ENCODE measurements at regions not wholly inside any gene's neighbourhood (a gene's known extent, or its start where the extent isn't known, plus 50 kb on each side); places are given as distances from the start of the nearest gene placed in this dataset.

DNA sequence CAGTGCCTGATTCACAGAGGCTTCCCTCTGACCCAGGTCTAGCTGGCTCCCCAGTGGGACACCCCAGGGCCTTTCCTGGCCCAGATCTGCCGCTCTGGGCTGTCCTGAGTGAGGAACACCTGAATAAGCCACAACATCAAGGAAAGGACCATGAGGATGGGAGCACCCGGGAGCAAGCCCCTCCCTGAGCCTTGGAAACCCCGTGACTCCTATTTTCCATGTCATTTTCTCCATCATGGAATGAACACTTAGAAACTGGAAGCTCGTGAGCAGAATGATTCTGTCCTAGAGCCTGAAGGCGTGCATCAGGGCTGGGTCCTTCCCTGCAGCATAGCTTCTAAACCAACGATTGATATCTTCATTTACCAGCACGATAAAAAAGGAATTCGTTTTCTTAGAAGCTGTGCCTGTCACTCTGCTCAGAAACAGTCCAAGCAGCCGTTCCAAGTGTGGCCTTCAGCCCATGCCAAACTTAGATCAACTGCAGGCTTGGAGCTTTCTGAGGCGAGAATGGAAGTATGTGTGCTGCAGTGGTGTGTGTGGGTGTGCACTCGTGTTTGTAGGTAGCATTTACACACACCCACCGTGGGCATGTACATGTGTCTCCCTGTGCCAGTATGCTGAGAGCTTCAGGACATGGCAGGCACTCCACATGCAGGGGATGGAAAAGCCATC is 83.2 kb upstream of the FOXC1 start:
- peak overlapping the region; percentile 16 for H3K4me3 Mint-ChIP-seq
- DNase-seq (ENCODE audit: low spot score in 2 of 2) (no peak), ATAC-seq (replicated peaks; ENCODE audit: extremely low read depth, poor library complexity, severe bottlenecking) (no peak)
- H3K36me3 Mint-ChIP-seq (ENCODE audit: insufficient read depth), result no peaks in the 10 kb centered on the region
- H3K9me3 Mint-ChIP-seq, result no peaks in the 10 kb centered on the region
- peaks cover 19% of the 10 kb centered on the region for H3K27me3 Mint-ChIP-seq
- peak overlapping the region; percentile 76 for H3K27ac Mint-ChIP-seq (ENCODE audit: low read depth)
- peaks cover 40% of the 10 kb centered on the region for H3K4me1 Mint-ChIP-seq

DNA sequence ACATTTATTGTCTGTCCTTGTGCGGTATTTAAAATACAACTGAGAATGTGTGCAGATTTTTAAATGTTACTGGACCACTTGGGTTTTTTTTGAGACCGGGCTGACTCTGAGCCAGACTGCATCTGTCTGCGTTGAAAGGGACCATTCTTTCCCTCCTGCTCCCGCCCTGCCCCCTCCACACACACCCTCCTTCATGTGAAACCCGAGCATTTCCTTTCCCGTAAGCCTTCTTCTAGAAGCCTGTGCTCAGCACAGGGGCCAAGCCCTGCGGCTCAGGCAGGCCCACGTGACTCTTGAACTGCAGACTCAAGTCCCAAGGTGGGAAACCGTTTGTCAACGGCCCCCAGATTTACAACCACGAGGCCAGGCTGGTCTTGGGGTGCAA is 82.7 kb upstream of the FOXC1 start:
- Mint-ChIP-seq H3K27me3 (peaks cover 13% of the 10 kb centered on the region), H3K4me3 (no peak overlapping the region), H3K4me1 (peaks cover 40% of the 10 kb centered on the region), H3K9me3 (no peaks in the 10 kb centered on the region), H3K27ac (ENCODE audit: low read depth) (peak overlapping the region; percentile 76), H3K36me3 (ENCODE audit: insufficient read depth) (no peaks in the 10 kb centered on the region)
- DNase-seq (ENCODE audit: low spot score in 2 of 2), result no peak
- ATAC-seq (replicated peaks; ENCODE audit: extremely low read depth, poor library complexity, severe bottlenecking), result peak; percentile 53

DNA sequence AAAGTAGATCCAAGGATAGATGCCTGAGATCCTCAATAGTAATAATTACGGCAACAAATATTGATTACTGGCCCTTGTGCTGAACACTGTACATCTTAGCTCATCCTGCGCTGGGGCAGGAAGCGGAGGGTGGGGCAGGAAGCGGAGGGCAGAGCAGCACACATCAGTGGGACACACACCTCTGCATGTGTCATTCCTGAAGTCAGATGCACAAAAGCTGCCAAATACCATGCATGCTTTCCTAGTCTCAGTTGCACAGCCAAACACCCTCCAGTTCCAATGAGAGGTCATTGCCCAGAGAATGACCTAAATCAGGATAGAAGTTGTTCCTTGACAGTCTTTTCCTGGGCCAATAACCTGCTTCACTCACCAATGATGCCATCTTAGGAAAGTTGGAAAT is 74.4 kb upstream of the FOXC1 start:
- Mint-ChIP-seq H3K36me3 (ENCODE audit: insufficient read depth) (no peaks in the 10 kb centered on the region), H3K9me3 (no peaks in the 10 kb centered on the region), H3K4me1 (peaks cover 16% of the 10 kb centered on the region), H3K27ac (ENCODE audit: low read depth) (no peak overlapping the region), H3K4me3 (peak overlapping the region; percentile 59), H3K27me3 (no peaks in the 10 kb centered on the region)
- ATAC-seq (replicated peaks; ENCODE audit: extremely low read depth, poor library complexity, severe bottlenecking) (peak; percentile 72), DNase-seq (ENCODE audit: low spot score in 2 of 2) (no peak)

DNA sequence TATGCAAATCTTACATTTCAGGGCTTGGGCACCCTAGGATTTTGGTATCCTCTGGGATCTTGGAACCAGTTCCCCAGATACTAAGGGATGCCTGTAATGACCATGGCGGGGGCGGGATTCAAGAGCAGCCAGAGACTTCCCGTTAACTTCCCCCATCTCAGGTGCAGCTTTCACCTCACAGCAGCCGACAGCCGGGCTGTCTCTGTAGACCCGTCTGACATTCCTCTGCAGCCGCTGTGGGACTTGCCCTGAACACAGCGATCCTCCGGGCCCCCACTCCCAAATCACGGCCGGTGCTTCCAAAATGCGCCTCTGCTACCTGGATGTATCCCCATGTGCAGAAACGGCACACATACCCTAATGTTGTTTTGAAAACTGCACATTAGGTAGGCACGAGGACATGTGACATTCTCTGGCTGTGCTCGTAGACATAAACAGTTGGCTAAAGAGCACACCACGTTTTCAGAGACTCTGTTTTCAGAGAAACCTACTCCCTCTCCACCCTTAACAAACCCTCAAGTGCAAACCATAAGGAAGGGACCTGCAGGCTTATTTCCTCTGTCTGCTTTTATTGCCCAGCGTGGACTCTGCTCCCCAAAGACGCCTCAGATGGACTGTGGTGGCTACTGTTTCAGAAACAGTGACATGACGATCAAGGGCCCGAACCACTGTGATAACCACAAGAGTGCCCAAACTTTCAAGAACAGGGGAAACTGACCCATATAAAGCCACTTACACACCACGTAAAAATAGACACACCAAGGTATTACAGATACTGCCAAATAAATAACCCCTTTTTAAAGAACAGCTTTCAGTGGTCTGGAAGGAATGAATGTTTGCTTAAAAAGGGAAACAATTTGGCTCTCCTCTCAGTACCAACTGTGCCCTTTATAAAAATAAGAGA is 72.9 kb upstream of the FOXC1 start:
- peak overlapping the region; percentile 41 for H3K4me3 Mint-ChIP-seq
- H3K27me3 Mint-ChIP-seq, result no peaks in the 10 kb centered on the region
- DNase-seq (ENCODE audit: low spot score in 2 of 2) (no peak), ATAC-seq (replicated peaks; ENCODE audit: extremely low read depth, poor library complexity, severe bottlenecking) (peak; percentile 36)
- peaks cover 3% of the 10 kb centered on the region for H3K36me3 Mint-ChIP-seq (ENCODE audit: insufficient read depth)
- H3K9me3 Mint-ChIP-seq, result no peaks in the 10 kb centered on the region
- peak overlapping the region; percentile 76 for H3K27ac Mint-ChIP-seq (ENCODE audit: low read depth)
- H3K4me1 Mint-ChIP-seq, result peaks cover 13% of the 10 kb centered on the region

DNA sequence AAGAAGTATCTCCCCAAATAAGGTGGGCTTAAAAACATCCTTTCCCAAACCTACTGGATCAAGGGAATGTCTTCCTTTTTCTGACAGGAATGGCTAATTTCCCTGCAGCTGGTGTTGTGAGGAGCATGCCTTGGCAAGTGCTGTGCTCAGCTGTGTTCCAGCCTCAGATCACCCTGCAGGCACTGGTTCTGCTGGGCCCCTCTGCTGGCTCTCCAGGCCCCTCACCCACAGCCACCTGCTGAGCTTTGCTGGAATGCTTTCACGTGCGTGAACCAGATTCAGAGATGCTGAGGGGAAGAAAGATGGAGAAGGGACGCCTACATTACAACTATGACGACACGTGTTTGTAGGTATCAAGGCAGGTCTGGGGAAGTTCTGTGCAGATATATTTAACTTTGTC is 71.3 kb upstream of the FOXC1 start:
- Mint-ChIP-seq H3K4me3 (no peak overlapping the region), H3K36me3 (ENCODE audit: insufficient read depth) (peaks cover 3% of the 10 kb centered on the region), H3K27me3 (no peaks in the 10 kb centered on the region), H3K4me1 (peaks cover 13% of the 10 kb centered on the region), H3K9me3 (no peaks in the 10 kb centered on the region), H3K27ac (ENCODE audit: low read depth) (no peak overlapping the region)
- DNase-seq (ENCODE audit: low spot score in 2 of 2) (no peak), ATAC-seq (replicated peaks; ENCODE audit: extremely low read depth, poor library complexity, severe bottlenecking) (no peak)

DNA sequence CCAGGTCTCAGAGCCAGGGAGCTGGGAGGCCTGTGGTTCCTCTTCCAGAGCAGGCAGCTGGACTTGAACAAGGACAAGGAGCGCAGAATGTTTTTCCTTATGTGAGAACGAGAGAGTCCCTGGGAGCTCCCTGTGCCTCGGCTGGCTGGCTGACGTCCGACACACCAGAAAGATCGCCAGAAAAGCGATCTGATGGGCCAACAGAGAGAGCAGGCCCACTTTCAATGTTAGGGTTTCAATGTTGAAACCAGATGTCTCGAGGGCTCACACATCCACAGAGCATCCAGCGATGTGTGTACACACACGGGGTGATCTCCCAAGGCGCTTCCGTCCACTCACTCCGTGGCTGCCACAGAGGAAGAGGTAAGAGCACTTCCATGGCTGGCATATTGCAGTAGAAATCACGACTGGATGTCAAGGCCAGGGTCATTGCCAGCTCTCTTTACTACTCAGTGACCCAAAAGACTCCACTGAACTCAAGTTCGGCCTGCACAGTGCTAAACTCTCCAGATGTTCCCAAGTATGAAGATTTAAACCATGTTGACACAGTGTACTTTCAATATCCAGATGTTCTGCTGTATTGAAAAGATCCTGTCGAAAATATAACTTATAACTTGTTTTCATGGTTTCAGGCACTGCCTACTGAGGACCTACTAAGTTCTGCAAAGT is 70.8 kb upstream of the FOXC1 start:
- Mint-ChIP-seq H3K9me3 (no peaks in the 10 kb centered on the region), H3K27ac (ENCODE audit: low read depth) (no peak overlapping the region), H3K36me3 (ENCODE audit: insufficient read depth) (peaks cover 3% of the 10 kb centered on the region), H3K27me3 (no peaks in the 10 kb centered on the region), H3K4me3 (no peak overlapping the region), H3K4me1 (peaks cover 13% of the 10 kb centered on the region)
- no peak for DNase-seq (ENCODE audit: low spot score in 2 of 2)
- ATAC-seq (replicated peaks; ENCODE audit: extremely low read depth, poor library complexity, severe bottlenecking), result no peak

DNA sequence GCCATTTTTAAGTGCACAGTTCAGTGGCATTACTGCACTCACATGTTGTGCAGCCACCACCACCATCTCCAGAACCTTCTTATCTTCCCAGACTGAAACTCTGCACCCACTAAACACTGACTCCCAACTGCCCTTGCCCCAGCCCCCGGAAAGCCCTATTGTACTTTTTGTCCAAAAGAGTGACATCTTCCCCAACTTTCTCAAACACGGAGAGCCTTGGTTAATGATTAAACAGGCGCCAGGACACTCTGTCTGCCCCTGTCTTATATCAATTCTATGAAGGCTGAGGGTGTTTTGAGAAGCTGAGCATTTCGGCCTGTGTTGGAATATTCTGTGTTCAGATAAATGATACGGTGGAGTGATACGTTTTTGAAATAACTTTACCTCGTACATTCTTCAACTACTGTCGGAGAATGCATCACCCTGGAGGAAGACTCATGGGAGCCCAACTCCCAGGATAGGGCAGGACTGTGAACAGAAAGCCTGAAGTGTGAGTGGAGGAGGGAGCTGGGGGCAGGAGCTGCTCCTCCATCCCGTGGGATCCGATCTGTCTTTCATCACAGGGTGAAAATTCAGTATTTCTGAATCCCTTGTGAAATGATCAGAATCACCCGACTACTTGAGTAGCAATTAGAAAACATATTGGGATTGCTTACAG is 68.7 kb upstream of the FOXC1 start:
- Mint-ChIP-seq H3K4me3 (no peak overlapping the region), H3K36me3 (ENCODE audit: insufficient read depth) (peaks cover 3% of the 10 kb centered on the region), H3K27me3 (no peaks in the 10 kb centered on the region), H3K4me1 (peaks cover 13% of the 10 kb centered on the region), H3K9me3 (no peaks in the 10 kb centered on the region), H3K27ac (ENCODE audit: low read depth) (peak overlapping the region; percentile 54)
- ATAC-seq (replicated peaks; ENCODE audit: extremely low read depth, poor library complexity, severe bottlenecking), result no peak
- DNase-seq (ENCODE audit: low spot score in 2 of 2), result no peak

DNA sequence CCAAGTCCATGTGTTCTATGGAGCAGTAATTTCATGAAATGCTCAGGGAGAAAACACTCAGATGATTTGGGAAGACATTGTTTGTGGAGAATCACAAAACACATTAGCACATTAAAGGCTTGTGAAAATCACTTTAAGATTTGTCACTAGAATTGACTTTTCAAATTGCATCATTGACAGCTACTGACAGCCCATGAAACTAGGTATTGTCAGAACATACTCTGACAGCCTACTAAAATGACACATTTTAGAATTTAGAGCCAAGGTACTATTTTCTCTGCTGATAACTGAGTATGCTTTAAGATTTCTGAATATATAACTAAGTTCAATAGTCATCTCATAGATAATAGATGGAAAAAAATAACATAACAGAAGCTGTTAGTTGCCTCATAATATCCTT is 67.4 kb upstream of the FOXC1 start:
- DNase-seq (ENCODE audit: low spot score in 2 of 2), result no peak
- no peak for ATAC-seq (replicated peaks; ENCODE audit: extremely low read depth, poor library complexity, severe bottlenecking)
- H3K4me1 Mint-ChIP-seq, result peaks cover 2% of the 10 kb centered on the region
- no peak overlapping the region for H3K27ac Mint-ChIP-seq (ENCODE audit: low read depth)
- no peaks in the 10 kb centered on the region for H3K27me3 Mint-ChIP-seq
- no peaks in the 10 kb centered on the region for H3K9me3 Mint-ChIP-seq
- peaks cover 3% of the 10 kb centered on the region for H3K36me3 Mint-ChIP-seq (ENCODE audit: insufficient read depth)
- no peak overlapping the region for H3K4me3 Mint-ChIP-seq

DNA sequence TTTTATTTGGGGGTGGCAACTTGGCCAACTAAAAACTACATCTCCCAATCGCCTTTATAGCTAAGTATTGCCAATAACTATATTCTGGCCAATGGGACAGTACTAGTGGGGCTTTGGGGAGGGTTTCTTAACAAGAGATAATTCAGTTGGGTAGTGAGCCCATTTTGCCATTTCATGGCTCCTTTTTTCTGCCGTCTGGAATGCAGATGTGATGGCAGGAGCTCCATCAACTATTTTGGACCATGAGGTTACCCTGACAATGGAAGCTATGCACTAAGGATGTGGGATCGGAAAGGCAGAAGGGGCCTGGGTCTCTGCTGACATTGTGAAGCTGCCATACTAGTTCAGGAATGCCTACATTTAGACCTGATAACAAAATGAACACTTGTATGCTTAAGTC is 67.0 kb upstream of the FOXC1 start:
- ATAC-seq (replicated peaks; ENCODE audit: extremely low read depth, poor library complexity, severe bottlenecking), result no peak
- Mint-ChIP-seq H3K27me3 (no peaks in the 10 kb centered on the region), H3K9me3 (no peaks in the 10 kb centered on the region), H3K27ac (ENCODE audit: low read depth) (no peak overlapping the region), H3K4me1 (no peaks in the 10 kb centered on the region), H3K4me3 (no peak overlapping the region), H3K36me3 (ENCODE audit: insufficient read depth) (peaks cover 3% of the 10 kb centered on the region)
- DNase-seq (ENCODE audit: low spot score in 2 of 2), result no peak

DNA sequence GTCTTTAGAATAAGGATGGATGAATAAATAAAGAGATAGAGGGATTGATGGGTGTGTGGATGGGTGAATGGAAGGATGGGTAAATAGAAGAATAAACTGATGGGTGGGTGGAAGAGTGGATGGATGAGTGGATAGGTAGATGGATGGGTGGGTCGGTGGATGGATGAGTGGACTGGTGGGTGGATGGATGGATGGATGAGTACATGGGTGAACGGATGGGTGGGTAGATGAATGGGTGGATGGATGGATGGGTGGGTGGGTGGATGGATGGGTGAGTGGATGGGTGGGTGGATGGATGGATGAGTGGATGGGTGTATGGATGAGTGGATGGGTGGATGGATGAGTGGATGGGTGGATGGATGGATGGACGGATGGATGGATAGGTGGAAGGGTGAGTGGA is 65.7 kb upstream of the FOXC1 start:
- Mint-ChIP-seq H3K4me3 (no peak overlapping the region), H3K9me3 (no peaks in the 10 kb centered on the region), H3K27ac (ENCODE audit: low read depth) (no peak overlapping the region), H3K36me3 (ENCODE audit: insufficient read depth) (peaks cover 4% of the 10 kb centered on the region), H3K27me3 (no peaks in the 10 kb centered on the region), H3K4me1 (no peaks in the 10 kb centered on the region)
- ATAC-seq (replicated peaks; ENCODE audit: extremely low read depth, poor library complexity, severe bottlenecking), result no peak
- no peak for DNase-seq (ENCODE audit: low spot score in 2 of 2)

DNA sequence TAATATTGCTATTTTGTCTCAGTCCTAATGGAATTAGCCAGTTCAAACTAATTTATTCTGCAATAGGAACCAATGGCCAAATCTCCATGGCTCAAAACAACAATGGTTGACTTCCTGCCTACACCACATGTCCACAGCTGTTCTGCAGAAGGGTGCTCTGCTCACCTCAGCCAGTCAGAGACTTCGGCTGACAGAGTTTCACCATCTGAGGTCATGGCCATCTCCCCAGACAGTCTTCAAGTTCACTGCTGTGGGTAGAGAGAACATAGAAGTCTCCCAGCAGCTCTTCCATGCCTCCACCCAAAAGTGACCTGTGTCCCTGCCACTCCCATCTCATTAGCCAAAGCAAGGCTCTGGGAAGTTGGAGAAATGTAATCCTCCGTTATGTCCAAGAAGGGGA is 65.1 kb upstream of the FOXC1 start:
- ATAC-seq (replicated peaks; ENCODE audit: extremely low read depth, poor library complexity, severe bottlenecking) (no peak), DNase-seq (ENCODE audit: low spot score in 2 of 2) (no peak)
- H3K27ac Mint-ChIP-seq (ENCODE audit: low read depth), result no peak overlapping the region
- no peaks in the 10 kb centered on the region for H3K9me3 Mint-ChIP-seq
- peaks cover 4% of the 10 kb centered on the region for H3K36me3 Mint-ChIP-seq (ENCODE audit: insufficient read depth)
- H3K4me3 Mint-ChIP-seq, result no peak overlapping the region
- H3K4me1 Mint-ChIP-seq, result no peaks in the 10 kb centered on the region
- H3K27me3 Mint-ChIP-seq, result no peaks in the 10 kb centered on the region

DNA sequence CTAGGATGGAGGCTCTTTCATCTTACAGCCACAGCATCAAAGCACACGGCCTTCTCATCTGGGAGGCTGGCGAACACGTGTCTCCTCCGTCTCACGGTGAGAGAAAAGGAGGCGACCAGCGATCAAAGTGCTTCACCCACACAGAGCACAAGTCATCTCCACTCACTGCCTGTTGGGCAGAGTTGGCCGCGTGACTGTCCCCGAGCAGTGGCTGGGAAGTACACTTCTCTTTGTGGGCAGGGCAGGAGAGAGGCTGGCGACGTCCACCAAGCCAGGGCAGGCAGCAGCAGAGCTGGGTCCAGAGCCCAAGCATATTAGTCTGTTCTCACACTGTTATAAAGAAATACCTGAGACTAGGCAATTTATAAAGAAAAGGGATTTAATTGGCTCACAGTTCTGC is 64.1 kb upstream of the FOXC1 start:
- ATAC-seq (replicated peaks; ENCODE audit: extremely low read depth, poor library complexity, severe bottlenecking) (no peak), DNase-seq (ENCODE audit: low spot score in 2 of 2) (no peak)
- Mint-ChIP-seq H3K9me3 (no peaks in the 10 kb centered on the region), H3K4me1 (no peaks in the 10 kb centered on the region), H3K36me3 (ENCODE audit: insufficient read depth) (peaks cover 3% of the 10 kb centered on the region), H3K27ac (ENCODE audit: low read depth) (no peak overlapping the region), H3K27me3 (no peaks in the 10 kb centered on the region), H3K4me3 (no peak overlapping the region)
